K562 (cell line): ENCODE measurements at regions not wholly inside any gene's neighbourhood (a gene's known extent, or its start where the extent isn't known, plus 50 kb on each side); places are given as distances from the start of the nearest gene placed in this dataset.

Experiments used
- ATAC-seq: fragments of 200-7000 bp; cut with Tn5 transposase; 3 replicates; pipeline ENCODE4 v1.9.1; 2020; ENCODE audit warnings: moderate library complexity
- BruUV-seq: library from RNA; stranded (reverse); fragments of 400-500 nt; replicated peaks from 2 replicates; lab custom pipeline; 2021; lab: Mats Ljungman, UMichigan
- CTCF ChIA-PET: fragments of 300-600 bp; formaldehyde crosslinking; extraction: SDS; loops from one replicate; lab custom pipeline; 2021; ENCODE audit warnings: low intra/inter-chr PET ratio; lab: Yijun Ruan, JAX
- POLR2A ChIA-PET: fragments of 300-600, 350-650 bp; sonication (Branson Sonifier 250); formaldehyde crosslinking; extraction: SDS; loops from one replicate; lab custom pipeline; 2021; ENCODE audit warnings: antibody characterized with exemption, inconsistent platforms; lab: Yijun Ruan, JAX
- DNase-seq, 4 experiments: peaks; one replicate each; pipeline versions ENCODE4 v3.0.0 to v3.0.0-alpha.2; 2011 to 2018; ENCODE audit warnings: low spot score in 3 of 4, mixed read lengths in 3 of 4; ENCODE audit errors: extremely low read depth in 1 of 4
- FAIRE-seq: peaks from 2 replicates; lab custom pipeline; 2011; peaks lifted over from hg19 to GRCh38; lab: Jason Lieb, UNC
- H2AFZ ChIP-seq: 2 replicates; pipeline ENCODE4 v1.6.0; 2011; ENCODE audit warnings: low read depth, low read length, control low read depth, inconsistent platforms
- H3K27ac ChIP-seq: fragments of 200-600 bp; 3 replicates; pipeline ENCODE4 v1.8.0; 2011; ENCODE audit warnings: low read depth, mild to moderate bottlenecking, control low read depth, inconsistent platforms, low read length, moderate library complexity, mixed read lengths; ENCODE audit errors: extremely low read depth
- H3K27me3 ChIP-seq, 2 experiments: fragments of 300-600 bp in 1 of 2; 2 replicates in 1 of 2; 3 replicates in 1 of 2; pipeline versions ENCODE4 v1.6.0 to v1.8.0; 2011; ENCODE audit warnings: inconsistent platforms in 2 of 2, low read length in 2 of 2, mild to moderate bottlenecking in 1 of 2, mixed read lengths in 1 of 2, moderate library complexity in 1 of 2; ENCODE audit not compliant: control insufficient read depth in 2 of 2, insufficient read depth in 2 of 2
- H3K36me3 ChIP-seq: fragments of 300-600 bp; 3 replicates; pipeline ENCODE4 v1.8.0; 2011; ENCODE audit warnings: mild to moderate bottlenecking, low read length, inconsistent platforms; ENCODE audit not compliant: control insufficient read depth, insufficient read depth
- H3K4me1 ChIP-seq, 2 experiments: fragments of 200-600 bp in 1 of 2; replicated peaks in 1 of 2; 2 replicates in 1 of 2; 3 replicates in 1 of 2; pipeline versions ENCODE4 v1.5.1 to v1.8.0; 2011; ENCODE audit warnings: inconsistent platforms in 2 of 2, low read length in 2 of 2, mild to moderate bottlenecking in 1 of 2, mixed read lengths in 1 of 2, moderate library complexity in 1 of 2; ENCODE audit not compliant: control insufficient read depth in 2 of 2, insufficient read depth in 2 of 2
- H3K4me2 ChIP-seq: 2 replicates; pipeline ENCODE4 v1.6.1; 2011; ENCODE audit warnings: low read length, control low read depth, inconsistent platforms, mixed read lengths; ENCODE audit not compliant: insufficient read depth
- H3K4me3 ChIP-seq: fragments of 200-600 bp; sonication (generic), shearing (Covaris generic); 2 replicates; pipeline ENCODE4 v1.5.1; 2016; ENCODE audit warnings: control low read depth, inconsistent platforms
- H3K79me2 ChIP-seq: fragments of 200-600 bp; 3 replicates; pipeline ENCODE4 v1.8.0; 2011; ENCODE audit warnings: low read length, inconsistent platforms; ENCODE audit not compliant: control insufficient read depth, insufficient read depth
- H3K9ac ChIP-seq, 2 experiments: 2 replicates each; pipeline versions ENCODE4 v1.6.0 to v1.6.1; 2011; ENCODE audit warnings: low read depth in 2 of 2, low read length in 2 of 2, control low read depth in 1 of 2, inconsistent platforms in 1 of 2, mild to moderate bottlenecking in 1 of 2, mixed read lengths in 1 of 2; ENCODE audit not compliant: insufficient read depth in 1 of 2
- H3K9me1 ChIP-seq: one replicate; pipeline ENCODE4 v1.6.0; 2011; ENCODE audit warnings: inconsistent platforms, mild to moderate bottlenecking, low read length, moderate library complexity; ENCODE audit not compliant: control insufficient read depth, insufficient read depth
- H3K9me3 ChIP-seq: replicated peaks from 2 replicates; pipeline ENCODE4 v1.5.1; 2011; ENCODE audit warnings: low read depth, low read length, inconsistent platforms; ENCODE audit not compliant: control insufficient read depth, insufficient read depth
- H4K20me1 ChIP-seq: replicated peaks from 2 replicates; pipeline ENCODE4 v1.6.1; 2011; ENCODE audit warnings: low read length, inconsistent platforms, mixed read lengths; ENCODE audit not compliant: control insufficient read depth, insufficient read depth
- COPS2 ChIP-seq: fragments of 450-650 bp; conservative IDR thresholded peaks from 2 replicates; pipeline ENCODE4 v1.6.1; 2016; ENCODE audit warnings: mild to moderate bottlenecking, moderate library complexity
- GABPA ChIP-seq: fragments of 200-800 bp; sonication (Bioruptor generic); conservative IDR thresholded peaks from 2 replicates; pipeline ENCODE4 v1.6.1; 2016; ENCODE audit warnings: low read depth, missing genetic modification characterization, missing compliant biosample characterization
- MIER1 ChIP-seq: fragments of 450-650 bp; IDR thresholded peaks from 2 replicates; pipeline ENCODE4 v1.6.1; 2016; ENCODE audit warnings: antibody characterized with exemption, mild to moderate bottlenecking, low read depth
- ZBTB12 ChIP-seq: fragments of 250-450 bp; sonication (Bioruptor Pico); IDR thresholded peaks from 2 replicates; pipeline ENCODE4 v1.4.0; 2020
- WGBS: fragments of 100-300 bp; shearing (Covaris generic); methylation state at CpG from one replicate; pipeline ENCODE4 v1.1.6; 2016; ENCODE audit warnings: low coverage, mixed read lengths; ENCODE audit not compliant: insufficient coverage; ENCODE audit errors: missing lambda C conversion rate; 5-methylcytosine and 5-hydroxymethylcytosine counted together
- in situ Hi-C: fragments of 300-500 bp; cut with MboI; formaldehyde crosslinking; loops from 4 replicates; pipeline ENCODE4 v1.15.0; 2018; ENCODE audit warnings: inconsistent platforms, mixed read lengths
- intact Hi-C: fragments of 100-400 bp; cut with micrococcal nuclease; formaldehyde crosslinking; loops from 2 replicates; pipeline ENCODE4 v1.14.2; 2022
- TF ChIP-seq, protein P1 (sequence below): IDR thresholded peaks from 3 replicates; pipeline ENCODE4 v1.6.1; 2011; ENCODE audit warnings: borderline replicate concordance, mild to moderate bottlenecking; ENCODE audit not compliant: insufficient read length, insufficient read depth

DNA sequence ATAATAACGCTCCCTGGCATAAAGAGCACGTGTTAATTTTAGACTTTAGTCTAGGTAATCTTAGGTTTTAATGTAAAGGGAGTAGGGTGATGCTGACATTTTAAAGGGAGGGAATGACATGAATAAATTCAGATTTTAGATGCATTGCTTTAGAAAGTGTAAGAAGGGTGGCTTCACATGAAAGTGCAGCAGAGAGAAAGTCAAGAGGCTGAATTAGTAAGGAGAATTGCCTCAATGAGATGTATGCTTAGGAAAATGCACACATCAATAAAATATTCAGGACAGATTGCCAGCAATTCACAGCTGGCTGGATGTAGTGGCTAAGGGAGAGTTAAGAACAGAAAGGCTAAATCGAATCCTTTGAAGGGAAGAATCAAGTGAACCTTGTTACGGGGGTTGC is 165.5 kb upstream of the CDH19 start:
- Histone ChIP-seq H3K9me1 (no peaks in the 10 kb centered on the region), H3K36me3 (no peaks in the 10 kb centered on the region)
- POLR2A ChIA-PET = no interaction called here

GRCh38 chr18:66764230-66764629 is 160.3 kb upstream of the CDH19 start:
- 0% methylated on average over 4 of the region's 4 CpGs for WGBS
- BruUV-seq = no TSS peak
- FAIRE-seq = no peak

More for the DNA sequence above, 165.5 kb upstream of the CDH19 start:
- intact Hi-C loops = no loop called here
- DNase-seq = no peak
- no peak for FAIRE-seq
- no peaks in the 10 kb centered on the region for H3K79me2 ChIP-seq
- no peaks in the 10 kb centered on the region for H3K27me3 ChIP-seq
- in situ Hi-C loops = no loop called here
- ATAC-seq = no peak
- WGBS = 0% methylated on average over 4 of the region's 4 CpGs
- no peaks in the 10 kb centered on the region for H3K4me1 ChIP-seq
- H3K4me2 ChIP-seq = no peak overlapping the region
- no peak overlapping the region for H3K4me3 ChIP-seq
- H3K27ac ChIP-seq = no peak overlapping the region
- no peaks in the 10 kb centered on the region for H3K9me3 ChIP-seq
- H3K9ac ChIP-seq = no peak overlapping the region
- TF ChIP-seq MIER1 = no peak
- TF ChIP-seq, all 486 proteins: peak for 0
- no peaks in the 10 kb centered on the region for H4K20me1 ChIP-seq
- no peak overlapping the region for H2AFZ ChIP-seq
- CTCF ChIA-PET = no interaction called here
- no TSS peak for BruUV-seq

More at GRCh38 chr18:66764230-66764629, 160.3 kb upstream of the CDH19 start:
- intact Hi-C loops (no loop called here), in situ Hi-C loops (no loop called here)
- Histone ChIP-seq H3K36me3 (no peaks in the 10 kb centered on the region), H4K20me1 (no peaks in the 10 kb centered on the region), H3K9me3 (no peaks in the 10 kb centered on the region), H3K9ac (no peak overlapping the region), H3K9me1 (no peaks in the 10 kb centered on the region), H3K4me2 (no peak overlapping the region), H3K27me3 (no peaks in the 10 kb centered on the region), H3K4me3 (no peak overlapping the region), H2AFZ (no peak overlapping the region), H3K27ac (no peak overlapping the region), H3K79me2 (no peaks in the 10 kb centered on the region), H3K4me1 (no peaks in the 10 kb centered on the region)
- ChIA-PET CTCF (no interaction called here), POLR2A (no interaction called here)
- DNase-seq (no peak), ATAC-seq (no peak)
- TF ChIP-seq ZBTB12 (CRISPR knock-in tag) (no peak), COPS2 (no peak), GABPA (no peak)
- TF ChIP-seq, protein P1, sequence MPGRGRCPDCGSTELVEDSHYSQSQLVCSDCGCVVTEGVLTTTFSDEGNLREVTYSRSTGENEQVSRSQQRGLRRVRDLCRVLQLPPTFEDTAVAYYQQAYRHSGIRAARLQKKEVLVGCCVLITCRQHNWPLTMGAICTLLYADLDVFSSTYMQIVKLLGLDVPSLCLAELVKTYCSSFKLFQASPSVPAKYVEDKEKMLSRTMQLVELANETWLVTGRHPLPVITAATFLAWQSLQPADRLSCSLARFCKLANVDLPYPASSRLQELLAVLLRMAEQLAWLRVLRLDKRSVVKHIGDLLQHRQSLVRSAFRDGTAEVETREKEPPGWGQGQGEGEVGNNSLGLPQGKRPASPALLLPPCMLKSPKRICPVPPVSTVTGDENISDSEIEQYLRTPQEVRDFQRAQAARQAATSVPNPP = no peak
